ENCODE measurements at regions not wholly inside any gene's neighbourhood (a gene's known extent, or its start where the extent isn't known, plus 50 kb on each side); places are given as distances from the start of the nearest gene placed in this dataset.

GRCh38 chr4:62226082-62226481 is 1026.0 kb downstream of the ADGRL3 start:
- TF ChIP-seq RCOR1 (IDR thresholded peaks at IDR 0.05; ENCODE audit: insufficient replicate concordance, low read length): no peak
- TF ChIP-seq MXI1 (IDR thresholded peaks at IDR 0.05; ENCODE audit: borderline replicate concordance, low read depth, low read length): no peak
- TF ChIP-seq, protein P1, sequence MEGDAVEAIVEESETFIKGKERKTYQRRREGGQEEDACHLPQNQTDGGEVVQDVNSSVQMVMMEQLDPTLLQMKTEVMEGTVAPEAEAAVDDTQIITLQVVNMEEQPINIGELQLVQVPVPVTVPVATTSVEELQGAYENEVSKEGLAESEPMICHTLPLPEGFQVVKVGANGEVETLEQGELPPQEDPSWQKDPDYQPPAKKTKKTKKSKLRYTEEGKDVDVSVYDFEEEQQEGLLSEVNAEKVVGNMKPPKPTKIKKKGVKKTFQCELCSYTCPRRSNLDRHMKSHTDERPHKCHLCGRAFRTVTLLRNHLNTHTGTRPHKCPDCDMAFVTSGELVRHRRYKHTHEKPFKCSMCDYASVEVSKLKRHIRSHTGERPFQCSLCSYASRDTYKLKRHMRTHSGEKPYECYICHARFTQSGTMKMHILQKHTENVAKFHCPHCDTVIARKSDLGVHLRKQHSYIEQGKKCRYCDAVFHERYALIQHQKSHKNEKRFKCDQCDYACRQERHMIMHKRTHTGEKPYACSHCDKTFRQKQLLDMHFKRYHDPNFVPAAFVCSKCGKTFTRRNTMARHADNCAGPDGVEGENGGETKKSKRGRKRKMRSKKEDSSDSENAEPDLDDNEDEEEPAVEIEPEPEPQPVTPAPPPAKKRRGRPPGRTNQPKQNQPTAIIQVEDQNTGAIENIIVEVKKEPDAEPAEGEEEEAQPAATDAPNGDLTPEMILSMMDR (conservative IDR thresholded peaks at IDR 0.05; ENCODE audit: low read depth, low read length): no peak
- TF ChIP-seq FOS (IDR thresholded peaks at IDR 0.05; ENCODE audit: low read depth, low read length): no peak
- TF ChIP-seq POLR2A (IDR thresholded peaks at IDR 0.05; ENCODE audit: low read depth, low read length): no peak
- TF ChIP-seq RAD21 (IDR thresholded peaks at IDR 0.05; ENCODE audit: low read length): no peak
- TF ChIP-seq RFX5 (IDR thresholded peaks at IDR 0.05; ENCODE audit: low read depth, low read length): no peak
- no peak for TF ChIP-seq MAFK (IDR thresholded peaks at IDR 0.05; ENCODE audit: low read depth, low read length)
- no peak for TF ChIP-seq CHD1 (IDR thresholded peaks at IDR 0.05; ENCODE audit: low read depth, low read length)

All from IMR-90 (cell line).